ENCODE measurements at regions not wholly inside any gene's neighbourhood (a gene's known extent, or its start where the extent isn't known, plus 50 kb on each side); places are given as distances from the start of the nearest gene placed in this dataset.

DNA sequence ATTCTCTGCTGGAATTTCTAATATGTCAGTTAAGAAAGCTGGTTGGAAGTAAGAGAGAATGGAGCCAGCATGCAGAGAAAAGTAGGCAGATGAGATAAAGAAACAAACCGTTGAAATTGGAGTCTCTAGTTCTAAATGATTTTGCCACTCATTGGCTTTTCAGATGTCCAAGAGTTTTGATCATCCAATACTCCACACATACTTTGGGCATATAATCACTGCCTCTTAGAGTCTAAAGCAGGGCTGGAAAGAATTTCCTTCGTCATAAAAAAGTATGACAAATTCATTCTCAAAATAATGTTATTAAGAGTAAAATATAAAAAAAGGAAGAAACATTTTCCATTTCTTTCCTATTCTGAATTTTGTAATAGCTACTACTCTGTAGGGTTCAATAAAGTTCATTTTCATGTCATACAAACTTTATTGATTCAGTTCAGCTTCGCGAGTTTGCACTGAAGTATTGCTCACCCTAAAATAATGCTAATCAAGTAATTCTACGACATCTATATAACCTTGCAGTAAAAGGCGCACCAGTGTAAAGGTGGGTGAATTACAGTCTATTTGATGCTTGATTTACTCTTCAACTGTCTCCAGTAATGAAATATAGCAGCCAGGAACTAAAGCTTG is 1556.6 kb downstream of the NCAM2 start:
- no peak for DNase-seq (ENCODE audit: low read depth)
- in situ Hi-C loops (cut with HindIII; ENCODE audit: low pct_unique_long_range_greater_than_20kb, low sequenced_read_pairs), result no loop called here

DNA sequence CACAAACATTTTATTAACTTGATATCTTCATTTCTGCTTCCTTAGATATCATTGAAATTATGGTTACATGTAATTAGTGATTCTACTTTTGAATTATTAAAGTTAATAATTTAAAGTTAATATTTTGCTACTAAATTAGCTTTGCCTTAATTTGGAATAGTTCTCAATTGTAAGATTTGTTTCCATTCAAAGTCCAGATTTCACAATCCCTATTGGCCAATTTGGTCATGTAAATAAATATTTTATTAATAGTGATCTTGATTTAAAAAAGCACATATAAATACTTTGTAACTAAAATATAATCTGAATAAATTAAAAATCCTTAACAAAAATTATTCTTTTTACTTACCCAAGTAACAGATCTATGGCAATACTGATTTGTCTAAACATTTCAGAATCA is 1558.6 kb downstream of the NCAM2 start:
- DNase-seq (ENCODE audit: low read depth), result no peak
- in situ Hi-C loops (cut with HindIII; ENCODE audit: low pct_unique_long_range_greater_than_20kb, low sequenced_read_pairs), result no loop called here

DNA sequence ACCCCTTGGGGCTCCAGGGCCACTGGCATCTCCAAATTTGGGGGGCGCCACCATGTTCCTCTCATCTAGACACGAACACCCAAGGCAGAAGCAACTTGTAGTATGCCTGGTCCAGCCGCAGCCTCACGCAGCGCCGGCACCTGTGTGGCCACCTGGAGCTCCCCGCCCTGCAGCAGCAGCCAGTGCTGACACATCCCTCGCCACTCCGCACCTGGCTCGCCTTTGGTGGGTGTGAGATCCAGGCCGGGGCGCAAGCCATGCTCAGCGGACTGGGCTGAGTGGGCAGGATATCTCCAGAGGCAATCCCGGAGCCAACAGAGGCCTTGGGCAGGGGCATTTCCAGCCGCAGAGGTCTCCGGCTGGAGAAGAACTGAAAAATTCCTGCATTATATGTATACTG is 1563.7 kb downstream of the NCAM2 start:
- no peak for DNase-seq (ENCODE audit: low read depth)
- in situ Hi-C loops (cut with HindIII; ENCODE audit: low pct_unique_long_range_greater_than_20kb, low sequenced_read_pairs), result no loop called here

DNA sequence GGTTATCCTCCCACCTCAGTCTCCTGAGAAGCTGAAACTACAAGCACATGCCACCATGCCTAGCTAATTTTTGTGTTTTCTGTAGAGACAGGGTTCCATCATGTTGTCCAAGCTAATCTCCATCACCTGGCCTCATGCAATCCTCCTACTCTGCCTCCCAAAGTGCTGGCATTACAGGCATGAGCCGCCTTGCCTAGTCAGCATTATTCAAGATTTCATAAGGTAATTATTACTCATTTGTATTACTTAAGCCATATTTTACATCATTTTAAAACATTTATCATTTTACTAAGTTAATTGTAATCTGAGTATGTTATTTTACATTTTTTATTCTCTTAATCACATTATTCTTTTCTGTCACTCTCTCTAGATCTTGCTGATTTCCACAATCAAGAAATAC is 1575.6 kb downstream of the NCAM2 start:
- DNase-seq (ENCODE audit: low read depth), result no peak
- in situ Hi-C loops (cut with HindIII; ENCODE audit: low pct_unique_long_range_greater_than_20kb, low sequenced_read_pairs), result no loop called here

DNA sequence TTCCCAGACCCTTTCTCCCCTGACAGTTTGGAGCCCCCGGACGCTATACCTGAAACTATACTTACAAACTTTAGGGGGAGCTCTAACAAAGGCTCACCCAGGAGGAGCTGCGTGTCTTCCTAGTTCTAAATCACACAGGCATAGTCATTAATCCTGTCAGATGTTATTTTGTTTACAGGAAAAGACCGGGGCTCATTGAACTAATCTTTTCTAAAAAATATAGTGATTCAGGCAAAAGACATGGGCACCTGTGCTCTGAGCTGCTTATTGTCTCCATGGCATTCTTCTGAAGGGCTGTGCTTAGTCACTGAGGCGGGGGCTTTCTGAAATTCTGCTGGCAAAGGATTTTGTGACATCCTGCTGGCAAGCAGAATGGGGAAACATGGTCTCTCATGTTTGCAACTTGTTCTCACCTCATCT is 1577.0 kb downstream of the NCAM2 start:
- DNase-seq (ENCODE audit: low read depth), result peak; percentile 31
- in situ Hi-C loops (cut with HindIII; ENCODE audit: low pct_unique_long_range_greater_than_20kb, low sequenced_read_pairs), result no loop called here

DNA sequence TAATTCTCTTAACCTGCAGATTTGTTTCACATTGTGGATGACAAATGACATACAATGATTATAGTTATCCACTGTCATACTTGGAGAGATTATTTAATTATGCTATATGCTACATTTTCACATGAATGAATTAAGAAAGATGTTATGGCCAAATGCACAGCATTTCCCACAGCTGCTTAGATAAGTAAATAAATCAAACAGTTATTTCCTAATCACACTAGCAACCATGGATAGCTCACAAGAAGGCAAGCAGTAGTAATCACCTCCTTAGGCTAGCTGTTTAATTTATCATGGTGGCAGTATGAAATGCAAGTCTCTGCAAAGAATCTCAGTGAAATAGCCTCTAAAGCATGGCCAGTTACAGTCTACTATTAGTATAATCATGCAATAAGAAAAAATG is 1581.5 kb downstream of the NCAM2 start:
- DNase-seq (ENCODE audit: low read depth), result no peak
- in situ Hi-C loops (cut with HindIII; ENCODE audit: low pct_unique_long_range_greater_than_20kb, low sequenced_read_pairs), result no loop called here

DNA sequence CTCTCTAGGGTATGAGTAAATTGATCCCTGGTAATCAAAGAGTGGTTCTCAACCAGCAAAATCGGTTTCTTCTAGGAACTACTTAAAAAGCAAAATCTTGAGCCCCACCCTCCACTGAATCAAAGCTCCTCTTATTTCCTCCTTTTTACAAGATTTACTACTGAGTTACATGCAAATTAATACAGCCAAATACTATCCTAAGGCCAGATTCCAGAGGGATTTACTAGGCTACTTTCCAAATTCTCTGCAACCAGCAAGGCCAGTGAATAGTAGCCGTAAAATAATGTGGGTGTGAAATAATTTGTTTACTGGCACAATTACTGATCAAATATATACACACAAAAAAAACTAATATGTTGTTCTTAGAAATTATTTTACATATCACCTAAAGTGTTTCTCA is 1583.8 kb downstream of the NCAM2 start:
- in situ Hi-C loops (cut with HindIII; ENCODE audit: low pct_unique_long_range_greater_than_20kb, low sequenced_read_pairs), result no loop called here
- no peak for DNase-seq (ENCODE audit: low read depth)

DNA sequence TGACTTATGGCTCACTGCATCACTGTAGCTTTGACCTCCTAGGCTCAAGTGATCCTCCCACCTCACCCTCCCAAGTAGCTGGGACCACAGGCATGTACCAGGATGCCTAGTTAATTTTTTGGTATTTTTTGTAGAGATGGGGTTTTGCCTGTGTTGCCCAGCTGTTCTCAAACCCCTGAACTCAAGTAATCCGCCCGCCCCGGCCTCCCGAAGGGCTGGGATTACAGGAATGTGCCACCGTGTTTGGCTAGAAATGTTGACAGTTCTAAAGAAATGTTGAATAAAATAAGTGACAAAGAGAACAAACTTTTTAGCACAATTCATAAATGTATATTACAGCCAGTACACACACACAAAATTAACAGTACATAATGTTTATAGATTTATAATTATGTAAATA is 1586.1 kb downstream of the NCAM2 start:
- in situ Hi-C loops (cut with HindIII; ENCODE audit: low pct_unique_long_range_greater_than_20kb, low sequenced_read_pairs), result no loop called here
- no peak for DNase-seq (ENCODE audit: low read depth)

DNA sequence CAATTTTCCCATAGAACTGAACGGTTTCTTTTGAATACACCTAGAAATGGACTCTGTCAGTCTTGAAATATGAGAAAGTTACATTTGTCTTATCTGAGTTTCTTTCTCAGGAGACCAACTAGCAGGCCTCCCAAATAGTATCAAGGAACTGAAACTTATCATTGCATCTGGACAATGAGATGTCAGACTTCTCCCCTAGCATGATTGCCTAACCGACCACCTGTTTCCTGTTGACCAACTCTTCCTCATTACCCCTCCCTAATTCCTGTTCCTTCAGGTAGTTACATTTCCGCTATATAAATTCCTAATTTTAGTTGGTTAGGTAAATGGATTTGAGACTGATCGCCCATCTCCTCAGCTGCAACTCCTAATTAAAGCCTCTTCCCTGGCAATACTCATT is 1587.3 kb downstream of the NCAM2 start:
- DNase-seq (ENCODE audit: low read depth), result no peak
- in situ Hi-C loops (cut with HindIII; ENCODE audit: low pct_unique_long_range_greater_than_20kb, low sequenced_read_pairs), result no loop called here

DNA sequence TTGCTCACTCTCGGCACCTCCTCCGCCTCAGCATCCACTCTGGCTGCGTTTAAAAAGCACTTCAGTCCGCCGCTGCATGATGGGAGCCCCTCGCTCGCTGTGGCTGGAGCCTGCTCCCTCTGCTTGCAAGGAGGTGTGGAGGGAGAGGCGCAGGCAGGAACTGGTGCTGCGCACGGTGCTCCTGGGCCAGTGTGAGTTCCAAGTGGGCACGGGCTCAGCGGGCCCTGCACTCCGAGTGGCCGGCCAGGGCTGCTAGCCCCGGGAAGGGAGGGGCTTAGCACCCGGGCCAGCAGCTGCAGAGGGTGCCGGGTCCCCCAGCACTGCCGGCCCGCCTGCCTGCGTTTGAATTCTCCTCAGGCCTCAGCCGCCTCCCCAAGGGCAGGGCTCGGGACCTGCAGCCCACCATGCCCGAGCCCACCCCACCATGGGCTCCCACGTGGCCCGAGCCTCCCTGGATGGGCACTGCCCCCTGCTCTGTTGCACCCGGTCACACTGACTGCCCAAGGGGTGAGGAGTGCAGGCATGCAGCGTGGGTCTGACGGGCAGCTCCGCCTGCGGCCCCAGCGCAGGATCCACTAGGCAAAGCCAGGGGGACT is 1599.5 kb downstream of the NCAM2 start:
- no peak for DNase-seq (ENCODE audit: low read depth)
- in situ Hi-C loops (cut with HindIII; ENCODE audit: low pct_unique_long_range_greater_than_20kb, low sequenced_read_pairs), result no loop called here

DNA sequence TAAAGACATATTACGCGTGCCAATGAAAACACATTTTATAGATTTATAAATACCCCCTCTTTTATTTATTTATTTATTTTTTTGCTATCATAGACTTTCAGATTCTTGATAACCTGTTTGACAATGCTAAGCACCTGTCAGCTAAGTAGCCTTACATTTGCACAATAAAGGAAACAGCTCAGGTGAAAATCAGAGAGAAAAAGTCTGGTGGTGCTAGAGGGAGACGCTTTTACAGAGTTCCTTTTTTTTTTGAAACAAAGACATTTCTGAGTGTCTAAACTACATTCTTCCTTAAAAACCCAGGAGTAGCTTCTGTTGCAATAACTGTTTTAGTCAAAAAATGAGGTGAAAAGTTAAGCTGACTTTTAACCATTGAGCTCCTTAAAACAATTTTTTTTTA is 1611.6 kb downstream of the NCAM2 start:
- in situ Hi-C loops (cut with HindIII; ENCODE audit: low pct_unique_long_range_greater_than_20kb, low sequenced_read_pairs), result no loop called here
- no peak for DNase-seq (ENCODE audit: low read depth)

DNA sequence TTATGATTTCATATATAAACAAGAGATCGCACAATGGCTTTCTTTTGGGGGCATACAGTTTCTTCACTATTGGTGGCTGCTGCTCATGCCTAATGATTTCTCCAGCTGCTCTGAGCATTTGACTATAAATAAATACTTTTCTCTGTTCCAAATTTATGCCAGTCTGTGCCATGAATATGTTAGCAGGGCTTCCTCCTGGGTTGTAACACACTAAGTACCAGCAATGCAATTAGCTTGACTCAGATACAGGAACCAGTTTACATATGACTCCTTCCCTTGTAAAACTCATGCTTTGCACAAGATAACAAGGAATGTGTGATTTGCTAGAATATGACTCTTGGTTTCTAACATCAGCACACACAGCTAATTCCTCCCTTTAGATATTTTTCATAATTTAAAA is 1629.7 kb downstream of the NCAM2 start:
- no peak for DNase-seq (ENCODE audit: low read depth)

DNA sequence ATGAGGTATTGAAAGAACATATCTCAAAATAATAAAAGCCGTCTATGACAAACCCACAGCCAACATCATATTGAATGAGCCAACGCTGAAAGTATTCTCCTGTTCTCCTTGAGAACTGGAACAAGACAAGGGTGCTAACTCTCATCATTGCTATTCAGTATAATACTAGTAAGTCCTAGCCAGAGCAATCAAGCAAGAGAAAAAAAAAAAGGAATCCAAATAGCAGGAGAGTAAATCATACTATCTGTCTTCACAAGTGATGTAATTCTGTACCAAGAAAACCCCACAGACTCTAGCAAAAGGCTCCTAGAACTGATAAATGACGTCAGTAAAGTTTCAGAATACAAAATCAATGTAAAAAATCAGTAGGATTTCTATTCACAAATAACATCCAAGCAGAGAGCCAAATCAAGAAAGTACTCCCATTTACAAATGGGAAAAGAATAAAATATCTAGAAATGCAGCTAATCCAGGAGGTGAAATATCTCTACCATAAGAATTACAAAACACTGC is 1632.8 kb downstream of the NCAM2 start:
- in situ Hi-C loops (cut with HindIII; ENCODE audit: low pct_unique_long_range_greater_than_20kb, low sequenced_read_pairs), result no loop called here
- DNase-seq (ENCODE audit: low read depth), result no peak

More for the DNA sequence above, 1629.7 kb downstream of the NCAM2 start:
- in situ Hi-C loops (cut with HindIII; ENCODE audit: low pct_unique_long_range_greater_than_20kb, low sequenced_read_pairs), result no loop called here

DNA sequence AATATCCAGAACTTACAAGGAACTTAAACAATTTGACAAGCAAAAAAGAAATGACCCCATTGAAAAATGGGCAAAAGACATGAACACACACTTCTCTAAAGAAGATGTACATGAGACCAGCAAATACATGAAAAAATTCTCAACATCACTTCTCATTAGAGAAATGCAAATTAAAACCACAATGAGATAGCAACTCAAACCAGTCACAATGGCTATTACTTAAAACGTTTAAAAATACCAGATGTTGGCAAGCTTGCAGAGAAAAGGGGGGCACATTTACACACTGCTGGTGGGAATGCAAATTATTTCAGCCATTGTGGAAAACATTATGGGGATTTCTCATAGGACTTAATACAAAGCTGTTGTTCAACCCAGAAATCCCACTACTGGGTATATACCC is 1634.0 kb downstream of the NCAM2 start:
- in situ Hi-C loops (cut with HindIII; ENCODE audit: low pct_unique_long_range_greater_than_20kb, low sequenced_read_pairs), result no loop called here
- no peak for DNase-seq (ENCODE audit: low read depth)

DNA sequence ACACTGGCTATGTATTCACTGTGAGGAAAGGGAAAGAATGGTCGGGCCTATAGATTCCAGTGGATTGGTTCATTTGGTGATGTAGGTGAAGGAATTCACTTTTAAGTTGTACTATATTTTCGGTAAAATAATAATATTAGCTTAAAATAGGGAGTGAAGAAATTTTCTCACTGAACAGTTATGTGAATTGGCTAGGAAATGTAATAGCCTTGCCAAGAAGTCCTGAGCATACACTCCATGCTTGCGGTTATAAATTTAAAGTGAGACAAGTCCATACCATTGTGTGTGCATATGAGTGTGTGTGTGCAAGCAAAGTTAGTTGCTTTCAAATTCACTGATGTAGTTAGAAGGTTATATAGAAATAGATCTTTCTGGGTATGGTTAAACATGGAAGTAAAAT is 1651.0 kb downstream of the NCAM2 start:
- no peak for DNase-seq (ENCODE audit: low read depth)
- in situ Hi-C loops (cut with HindIII; ENCODE audit: low pct_unique_long_range_greater_than_20kb, low sequenced_read_pairs), result no loop called here

DNA sequence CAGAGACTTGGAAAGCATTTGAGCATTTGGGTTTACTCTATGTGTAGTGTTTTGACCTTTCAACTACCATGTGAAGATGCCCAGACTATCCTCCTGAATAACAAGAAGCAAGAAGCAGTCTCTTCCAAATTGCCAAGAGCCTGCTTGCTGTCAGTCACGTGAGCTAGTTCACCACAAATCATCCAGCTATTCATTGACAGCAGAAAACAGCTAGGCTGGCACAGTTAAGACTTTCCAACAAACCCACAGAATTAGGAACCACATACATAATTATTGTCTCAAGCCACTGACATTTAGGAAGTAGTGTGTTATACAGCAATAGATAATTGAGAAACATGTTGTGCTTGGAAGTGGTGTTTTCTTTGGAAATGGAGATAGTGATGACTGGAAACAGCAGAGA is 1652.0 kb downstream of the NCAM2 start:
- in situ Hi-C loops (cut with HindIII; ENCODE audit: low pct_unique_long_range_greater_than_20kb, low sequenced_read_pairs), result no loop called here
- DNase-seq (ENCODE audit: low read depth), result no peak

DNA sequence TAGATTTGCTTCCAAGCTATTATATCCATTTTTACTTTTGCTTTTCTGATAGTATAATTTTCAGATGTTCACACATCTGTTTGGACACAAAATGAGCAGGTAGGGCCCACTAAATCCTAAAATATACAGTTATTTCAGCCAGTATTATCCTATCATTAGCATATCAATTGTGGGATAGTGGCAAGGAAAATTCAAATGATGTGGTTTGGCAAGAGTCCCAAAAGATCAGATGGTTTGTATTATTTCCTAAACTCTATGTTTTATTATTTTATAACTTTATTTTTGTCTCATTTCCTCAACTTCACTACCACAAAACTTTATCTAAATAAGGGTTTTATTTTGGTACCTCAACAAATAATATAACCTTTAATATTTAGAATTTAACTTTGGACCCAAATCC is 1659.6 kb downstream of the NCAM2 start:
- in situ Hi-C loops (cut with HindIII; ENCODE audit: low pct_unique_long_range_greater_than_20kb, low sequenced_read_pairs), result no loop called here

DNA sequence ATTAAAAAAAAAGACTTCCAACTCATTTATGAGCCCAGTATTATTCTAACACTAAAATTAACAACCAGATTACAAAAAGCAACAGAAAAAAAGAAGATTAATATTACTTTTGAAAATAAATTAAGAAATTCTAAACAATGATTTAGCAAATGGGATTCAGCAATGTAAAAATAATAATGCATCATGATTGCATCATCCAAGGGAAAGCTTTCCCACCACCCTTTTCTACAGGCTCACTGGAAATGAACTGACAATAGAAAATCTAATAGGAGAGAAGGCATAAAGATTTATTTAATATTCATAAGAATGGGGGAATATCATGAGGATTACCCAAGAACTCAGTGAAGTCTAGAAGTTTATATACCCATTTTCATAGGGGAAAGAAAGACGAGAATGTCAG is 1671.9 kb downstream of the NCAM2 start:
- in situ Hi-C loops (cut with HindIII; ENCODE audit: low pct_unique_long_range_greater_than_20kb, low sequenced_read_pairs), result no loop called here
- DNase-seq (ENCODE audit: low read depth), result no peak

More for the DNA sequence above, 1659.6 kb downstream of the NCAM2 start:
- DNase-seq (ENCODE audit: low read depth), result no peak

DNA sequence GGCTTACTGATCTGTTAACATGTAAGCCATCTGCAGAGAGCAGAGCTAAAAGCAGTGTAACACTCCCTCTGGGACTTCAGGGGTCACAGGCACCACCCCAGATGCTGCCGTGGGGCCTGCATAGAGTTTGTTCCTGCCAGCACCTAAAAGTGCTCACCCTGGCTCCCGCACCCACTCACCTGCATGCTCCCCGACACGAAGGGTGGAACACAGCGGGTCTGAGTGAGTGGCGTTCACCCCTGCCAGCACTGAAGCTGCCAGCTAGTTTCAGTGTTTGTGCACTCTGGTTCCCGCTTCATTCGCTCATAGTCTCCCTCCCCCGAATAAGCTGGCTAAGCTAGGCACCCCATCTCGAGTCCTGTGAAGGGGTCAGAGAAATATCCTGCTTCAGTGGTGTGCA is 1681.0 kb downstream of the NCAM2 start:
- in situ Hi-C loops (cut with HindIII; ENCODE audit: low pct_unique_long_range_greater_than_20kb, low sequenced_read_pairs), result no loop called here
- no peak for DNase-seq (ENCODE audit: low read depth)

DNA sequence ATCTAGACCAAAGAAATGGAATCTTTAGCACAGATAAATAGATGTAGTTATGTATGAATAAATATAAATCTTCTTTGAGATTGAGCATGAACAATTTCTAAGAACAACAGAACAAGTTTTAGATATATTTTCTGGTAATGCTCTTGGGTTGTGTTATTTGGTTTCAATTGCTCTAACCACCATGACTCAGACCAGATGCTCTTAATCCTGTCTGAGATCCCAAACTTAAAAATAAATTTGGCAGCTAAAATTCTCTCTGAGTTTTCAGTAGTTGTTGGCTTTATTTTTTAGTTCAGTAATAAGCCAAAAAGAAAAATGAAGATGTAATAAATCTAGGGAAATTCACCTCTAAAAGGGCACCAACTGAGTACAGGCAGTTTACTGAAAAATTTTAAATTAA is 1693.4 kb downstream of the NCAM2 start:
- in situ Hi-C loops (cut with HindIII; ENCODE audit: low pct_unique_long_range_greater_than_20kb, low sequenced_read_pairs), result no loop called here
- no peak for DNase-seq (ENCODE audit: low read depth)
